ENCODE measurements at regions not wholly inside any gene's neighbourhood (a gene's known extent, or its start where the extent isn't known, plus 50 kb on each side); places are given as distances from the start of the nearest gene placed in this dataset.

DNA sequence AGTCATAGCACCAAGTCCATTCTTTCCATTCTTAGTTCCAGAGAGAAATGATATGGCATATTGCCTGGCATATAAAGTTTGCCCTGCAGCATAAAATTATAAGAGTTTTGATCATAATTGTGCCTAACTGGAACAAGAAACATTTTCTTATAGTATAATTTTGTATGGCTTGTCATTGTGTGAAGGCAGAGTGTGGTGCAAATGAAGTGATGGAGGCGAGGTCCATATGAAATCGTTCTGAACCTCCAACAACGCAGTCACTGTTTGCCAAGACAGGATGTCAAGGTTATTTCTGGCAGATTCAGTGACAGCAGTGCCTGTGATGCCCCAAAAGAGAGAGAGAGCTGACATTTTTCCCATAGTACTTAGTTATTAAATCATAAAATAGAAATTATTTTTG, 584.0 kb downstream of the ADGRL2 start:
- no peak for TF ChIP-seq EP300 (IDR thresholded peaks at IDR 0.05; ENCODE audit: borderline replicate concordance)
- TF ChIP-seq, protein P1, sequence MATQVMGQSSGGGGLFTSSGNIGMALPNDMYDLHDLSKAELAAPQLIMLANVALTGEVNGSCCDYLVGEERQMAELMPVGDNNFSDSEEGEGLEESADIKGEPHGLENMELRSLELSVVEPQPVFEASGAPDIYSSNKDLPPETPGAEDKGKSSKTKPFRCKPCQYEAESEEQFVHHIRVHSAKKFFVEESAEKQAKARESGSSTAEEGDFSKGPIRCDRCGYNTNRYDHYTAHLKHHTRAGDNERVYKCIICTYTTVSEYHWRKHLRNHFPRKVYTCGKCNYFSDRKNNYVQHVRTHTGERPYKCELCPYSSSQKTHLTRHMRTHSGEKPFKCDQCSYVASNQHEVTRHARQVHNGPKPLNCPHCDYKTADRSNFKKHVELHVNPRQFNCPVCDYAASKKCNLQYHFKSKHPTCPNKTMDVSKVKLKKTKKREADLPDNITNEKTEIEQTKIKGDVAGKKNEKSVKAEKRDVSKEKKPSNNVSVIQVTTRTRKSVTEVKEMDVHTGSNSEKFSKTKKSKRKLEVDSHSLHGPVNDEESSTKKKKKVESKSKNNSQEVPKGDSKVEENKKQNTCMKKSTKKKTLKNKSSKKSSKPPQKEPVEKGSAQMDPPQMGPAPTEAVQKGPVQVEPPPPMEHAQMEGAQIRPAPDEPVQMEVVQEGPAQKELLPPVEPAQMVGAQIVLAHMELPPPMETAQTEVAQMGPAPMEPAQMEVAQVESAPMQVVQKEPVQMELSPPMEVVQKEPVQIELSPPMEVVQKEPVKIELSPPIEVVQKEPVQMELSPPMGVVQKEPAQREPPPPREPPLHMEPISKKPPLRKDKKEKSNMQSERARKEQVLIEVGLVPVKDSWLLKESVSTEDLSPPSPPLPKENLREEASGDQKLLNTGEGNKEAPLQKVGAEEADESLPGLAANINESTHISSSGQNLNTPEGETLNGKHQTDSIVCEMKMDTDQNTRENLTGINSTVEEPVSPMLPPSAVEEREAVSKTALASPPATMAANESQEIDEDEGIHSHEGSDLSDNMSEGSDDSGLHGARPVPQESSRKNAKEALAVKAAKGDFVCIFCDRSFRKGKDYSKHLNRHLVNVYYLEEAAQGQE (IDR thresholded peaks at IDR 0.05; ENCODE audit: low read depth) = no peak
- no peak for TF ChIP-seq EGR1 (IDR thresholded peaks at IDR 0.05)
- TF ChIP-seq, protein P2, sequence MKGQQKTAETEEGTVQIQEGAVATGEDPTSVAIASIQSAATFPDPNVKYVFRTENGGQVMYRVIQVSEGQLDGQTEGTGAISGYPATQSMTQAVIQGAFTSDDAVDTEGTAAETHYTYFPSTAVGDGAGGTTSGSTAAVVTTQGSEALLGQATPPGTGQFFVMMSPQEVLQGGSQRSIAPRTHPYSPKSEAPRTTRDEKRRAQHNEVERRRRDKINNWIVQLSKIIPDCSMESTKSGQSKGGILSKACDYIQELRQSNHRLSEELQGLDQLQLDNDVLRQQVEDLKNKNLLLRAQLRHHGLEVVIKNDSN (IDR thresholded peaks at IDR 0.05) = no peak
- no peak for TF ChIP-seq TAF1 (IDR thresholded peaks at IDR 0.05; ENCODE audit: low read depth)
- no peak for TF ChIP-seq TCF12 (IDR thresholded peaks at IDR 0.05; ENCODE audit: low read depth)
- TF ChIP-seq ZBTB7A (IDR thresholded peaks at IDR 0.05; ENCODE audit: low read depth) = no peak

Data from Ishikawa (cell line).